ENCODE measurements at regions not wholly inside any gene's neighbourhood (a gene's known extent, or its start where the extent isn't known, plus 50 kb on each side); places are given as distances from the start of the nearest gene placed in this dataset.

GRCh38 chr9:82593501-82593900, 469.4 kb downstream of the RASEF start:
- Histone ChIP-seq H3K4me3 (no peak overlapping the region), H3K27ac (no peak overlapping the region), H3K4me1 (no peaks in the 10 kb centered on the region), H3K36me3 (no peaks in the 10 kb centered on the region), H3K27me3 (no peaks in the 10 kb centered on the region), H3K9me3 (no peaks in the 10 kb centered on the region)
- no peak for DNase-seq
- intact Hi-C loops (cut with DNase I), result no loop called here
- TF ChIP-seq CTCF (IDR thresholded peaks at IDR 0.05) (no peak), POLR2A (IDR thresholded peaks at IDR 0.05) (no peak)
- WGBS, 2 donors, result 52 to 59% methylated on average over 4 to 5 of the region's 5 CpGs

DNA sequence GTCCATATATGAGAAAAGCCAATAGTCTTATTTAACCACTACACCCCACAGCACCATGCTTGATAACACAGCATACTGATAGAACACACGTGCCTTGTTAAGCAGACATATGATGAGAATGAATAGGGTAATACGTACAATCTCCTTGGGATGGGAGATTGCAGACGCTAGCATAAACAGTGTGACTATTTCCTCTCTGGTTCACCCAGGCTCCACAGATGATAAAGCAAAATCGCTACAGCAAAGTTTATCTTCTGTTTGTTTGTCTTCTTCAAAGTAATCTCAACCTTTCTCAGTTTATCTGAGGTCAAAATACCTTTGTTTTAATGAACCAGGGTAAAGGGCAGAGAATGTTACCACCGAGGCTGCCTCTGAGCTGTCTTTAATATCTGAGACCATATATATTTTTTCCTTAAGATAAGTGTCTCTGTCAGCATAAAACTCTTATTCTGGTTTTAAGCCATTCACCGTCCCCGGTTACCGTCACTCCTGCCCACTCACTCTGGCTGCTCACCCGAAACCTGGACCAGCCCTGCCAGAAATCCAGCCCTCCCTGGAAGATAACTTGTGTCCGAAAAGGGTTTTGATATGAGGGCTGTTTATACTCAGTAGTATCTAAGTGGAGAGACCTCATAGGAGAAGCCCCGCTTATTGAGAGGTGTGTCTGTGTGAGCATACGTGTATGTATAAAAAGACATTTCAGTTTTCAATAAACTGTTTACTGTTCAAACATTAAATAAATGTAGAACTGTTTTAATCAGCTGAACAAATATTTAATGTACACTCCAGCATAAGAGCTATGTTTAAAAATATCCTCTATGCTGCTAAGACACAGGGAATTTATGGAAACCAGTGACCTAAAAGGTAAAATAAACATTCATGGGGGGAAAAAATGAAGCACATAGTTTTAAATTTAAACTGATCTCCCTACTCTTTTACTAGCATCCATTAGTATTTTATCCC, 465.4 kb downstream of the RASEF start:
- Histone ChIP-seq H3K27ac (no peak overlapping the region), H3K4me3 (no peak overlapping the region), H3K36me3 (no peaks in the 10 kb centered on the region), H3K9me3 (no peaks in the 10 kb centered on the region), H3K27me3 (no peaks in the 10 kb centered on the region), H3K4me1 (no peaks in the 10 kb centered on the region)
- intact Hi-C loops (cut with DNase I), result no loop called here
- TF ChIP-seq CTCF (IDR thresholded peaks at IDR 0.05), result no peak
- no peak for TF ChIP-seq POLR2A (IDR thresholded peaks at IDR 0.05)
- DNase-seq, result no peak
- 75 to 81% methylated on average over 12 of the region's 12 CpGs for WGBS, 2 donors

DNA sequence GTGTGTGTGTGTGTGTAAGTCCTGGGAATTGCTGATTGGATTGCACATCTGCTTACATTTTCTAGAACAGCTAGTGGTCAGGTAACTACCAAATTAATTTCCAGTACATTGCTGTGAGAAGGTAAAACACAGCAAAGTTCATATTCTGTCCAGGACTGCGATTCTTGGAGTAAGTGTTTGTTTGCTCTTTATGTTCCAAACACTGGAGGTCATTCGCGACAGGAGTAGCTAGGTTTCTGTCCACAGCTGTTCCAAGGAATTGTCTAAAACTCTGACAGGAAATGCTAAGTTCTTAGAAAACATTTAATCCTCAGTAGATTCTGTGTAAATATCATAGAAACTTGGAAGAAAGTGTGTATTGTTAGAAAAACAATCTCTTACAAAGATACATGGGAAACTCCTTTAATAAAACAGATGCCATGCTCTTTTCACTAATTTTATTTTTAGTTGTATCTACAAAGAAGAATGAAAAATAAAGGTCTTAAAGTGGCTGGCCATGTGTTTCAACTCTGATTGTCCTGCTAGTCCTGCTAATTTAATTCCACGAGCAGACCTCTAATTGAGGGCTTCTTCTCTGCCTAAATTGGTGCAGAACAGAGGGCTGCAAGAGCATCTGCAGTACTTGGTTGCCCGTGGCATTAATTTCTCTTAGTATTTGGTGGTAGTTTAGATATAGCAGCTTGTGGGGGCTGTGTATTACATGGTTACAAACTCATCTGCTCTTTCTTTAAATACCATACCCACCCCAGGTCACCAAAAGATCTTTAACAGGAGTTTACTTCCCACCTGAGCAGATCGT, 464.5 kb downstream of the RASEF start:
- Histone ChIP-seq H3K27ac (no peak overlapping the region), H3K4me1 (no peaks in the 10 kb centered on the region), H3K27me3 (no peaks in the 10 kb centered on the region), H3K4me3 (no peak overlapping the region), H3K9me3 (no peaks in the 10 kb centered on the region), H3K36me3 (no peaks in the 10 kb centered on the region)
- DNase-seq, result no peak
- TF ChIP-seq POLR2A (IDR thresholded peaks at IDR 0.05), result no peak
- no peak for TF ChIP-seq CTCF (IDR thresholded peaks at IDR 0.05)
- WGBS, 2 donors, result 52 to 59% methylated on average over 6 of the region's 6 CpGs
- intact Hi-C loops (cut with DNase I), result no loop called here

DNA sequence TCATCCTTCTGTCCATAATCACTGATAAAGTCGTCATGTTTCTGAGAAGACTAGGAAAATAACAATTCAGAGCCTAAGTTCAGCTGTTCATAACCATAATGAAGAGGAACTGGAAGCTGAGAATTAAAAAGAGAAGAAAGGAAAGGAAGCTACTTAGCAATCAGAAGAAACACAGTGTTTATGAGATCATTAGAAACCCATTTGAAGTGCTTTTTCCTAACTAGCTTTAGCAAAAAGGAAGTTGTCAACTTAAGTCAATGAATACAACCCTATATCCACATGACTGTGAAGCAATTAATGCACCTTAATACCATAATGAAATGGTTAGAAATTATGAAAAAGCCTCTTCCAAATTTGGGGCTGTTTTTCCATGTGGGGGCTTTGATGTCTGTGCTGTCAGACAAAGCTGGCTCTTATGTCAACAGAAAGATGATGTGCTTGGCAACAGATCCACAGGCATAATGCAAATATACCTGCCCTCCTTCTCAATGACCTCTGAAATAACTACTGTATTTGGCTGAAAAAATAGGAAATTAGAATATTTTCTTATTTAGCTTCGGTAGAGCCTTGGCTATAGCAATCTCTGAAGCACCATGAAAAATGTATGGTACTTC, 463.5 kb downstream of the RASEF start:
- DNase-seq, result no peak
- intact Hi-C loops (cut with DNase I), result no loop called here

More for the DNA sequence above, 463.5 kb downstream of the RASEF start:
- Histone ChIP-seq H3K36me3 (no peaks in the 10 kb centered on the region), H3K27me3 (no peaks in the 10 kb centered on the region), H3K4me1 (no peaks in the 10 kb centered on the region), H3K27ac (no peak overlapping the region), H3K4me3 (no peak overlapping the region), H3K9me3 (no peaks in the 10 kb centered on the region)
- 67 to 69% methylated on average over 1 to 2 of the region's 2 CpGs for WGBS, 2 donors
- no peak for TF ChIP-seq CTCF (IDR thresholded peaks at IDR 0.05)
- TF ChIP-seq POLR2A (IDR thresholded peaks at IDR 0.05), result no peak

Measured in esophagus squamous epithelium (tissue), 5 donors.